ENCODE measurements at regions not wholly inside any gene's neighbourhood (a gene's known extent, or its start where the extent isn't known, plus 50 kb on each side); places are given as distances from the start of the nearest gene placed in this dataset.

DNA sequence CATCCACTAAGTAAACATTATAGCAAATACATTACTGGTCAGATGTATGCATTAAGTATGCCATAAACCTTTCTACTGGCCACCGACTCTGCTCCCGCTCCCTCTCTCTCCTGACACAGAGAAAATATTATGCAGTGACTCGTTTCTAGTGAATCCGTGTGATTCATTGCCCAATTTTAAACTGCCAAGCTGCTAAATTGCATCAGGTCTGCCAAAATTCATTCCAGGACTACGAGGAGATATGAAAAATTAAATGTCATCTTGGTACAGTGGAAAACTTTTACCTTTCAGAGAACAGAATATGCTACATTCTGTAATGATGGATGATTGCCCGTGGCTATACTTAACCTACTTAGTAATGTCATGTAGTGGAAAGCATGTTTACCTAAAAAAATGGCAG lies 368.8 kb upstream of the TSHZ3 start (continued):
- no peak for TF ChIP-seq NRF1 (IDR thresholded peaks at IDR 0.05; ENCODE audit: low read depth, low read length)
- TF ChIP-seq, protein P1, sequence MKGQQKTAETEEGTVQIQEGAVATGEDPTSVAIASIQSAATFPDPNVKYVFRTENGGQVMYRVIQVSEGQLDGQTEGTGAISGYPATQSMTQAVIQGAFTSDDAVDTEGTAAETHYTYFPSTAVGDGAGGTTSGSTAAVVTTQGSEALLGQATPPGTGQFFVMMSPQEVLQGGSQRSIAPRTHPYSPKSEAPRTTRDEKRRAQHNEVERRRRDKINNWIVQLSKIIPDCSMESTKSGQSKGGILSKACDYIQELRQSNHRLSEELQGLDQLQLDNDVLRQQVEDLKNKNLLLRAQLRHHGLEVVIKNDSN (IDR thresholded peaks at IDR 0.05; ENCODE audit: borderline replicate concordance, low read depth), result no peak
- TF ChIP-seq TCF12 (IDR thresholded peaks at IDR 0.05), result no peak
- TF ChIP-seq, protein P2, sequence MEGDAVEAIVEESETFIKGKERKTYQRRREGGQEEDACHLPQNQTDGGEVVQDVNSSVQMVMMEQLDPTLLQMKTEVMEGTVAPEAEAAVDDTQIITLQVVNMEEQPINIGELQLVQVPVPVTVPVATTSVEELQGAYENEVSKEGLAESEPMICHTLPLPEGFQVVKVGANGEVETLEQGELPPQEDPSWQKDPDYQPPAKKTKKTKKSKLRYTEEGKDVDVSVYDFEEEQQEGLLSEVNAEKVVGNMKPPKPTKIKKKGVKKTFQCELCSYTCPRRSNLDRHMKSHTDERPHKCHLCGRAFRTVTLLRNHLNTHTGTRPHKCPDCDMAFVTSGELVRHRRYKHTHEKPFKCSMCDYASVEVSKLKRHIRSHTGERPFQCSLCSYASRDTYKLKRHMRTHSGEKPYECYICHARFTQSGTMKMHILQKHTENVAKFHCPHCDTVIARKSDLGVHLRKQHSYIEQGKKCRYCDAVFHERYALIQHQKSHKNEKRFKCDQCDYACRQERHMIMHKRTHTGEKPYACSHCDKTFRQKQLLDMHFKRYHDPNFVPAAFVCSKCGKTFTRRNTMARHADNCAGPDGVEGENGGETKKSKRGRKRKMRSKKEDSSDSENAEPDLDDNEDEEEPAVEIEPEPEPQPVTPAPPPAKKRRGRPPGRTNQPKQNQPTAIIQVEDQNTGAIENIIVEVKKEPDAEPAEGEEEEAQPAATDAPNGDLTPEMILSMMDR (IDR thresholded peaks at IDR 0.05), result no peak

DNA sequence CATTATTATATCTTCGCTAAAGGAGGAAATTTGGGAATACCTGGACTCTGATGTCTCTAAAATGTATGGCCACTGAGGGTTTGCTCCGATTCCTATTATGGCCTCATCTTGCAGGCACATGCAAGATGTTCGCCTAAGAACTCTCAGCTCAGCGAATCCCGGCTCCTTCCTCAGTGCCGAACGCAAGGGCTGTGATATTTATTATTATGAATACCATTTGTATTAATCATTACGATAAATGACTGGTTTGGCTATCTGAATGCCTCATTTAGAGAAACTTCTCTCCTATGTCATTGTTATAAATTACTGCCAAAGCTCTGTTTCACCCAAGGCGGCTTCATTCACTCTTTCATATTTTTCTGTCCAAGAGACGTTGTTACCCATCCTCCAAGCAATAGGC lies 369.7 kb upstream of the TSHZ3 start:
- CTCF ChIA-PET, result no interaction called here
- no peak overlapping the region for H3K4me2 ChIP-seq
- POLR2A ChIA-PET, result no interaction called here
- TF ChIP-seq, protein P3, sequence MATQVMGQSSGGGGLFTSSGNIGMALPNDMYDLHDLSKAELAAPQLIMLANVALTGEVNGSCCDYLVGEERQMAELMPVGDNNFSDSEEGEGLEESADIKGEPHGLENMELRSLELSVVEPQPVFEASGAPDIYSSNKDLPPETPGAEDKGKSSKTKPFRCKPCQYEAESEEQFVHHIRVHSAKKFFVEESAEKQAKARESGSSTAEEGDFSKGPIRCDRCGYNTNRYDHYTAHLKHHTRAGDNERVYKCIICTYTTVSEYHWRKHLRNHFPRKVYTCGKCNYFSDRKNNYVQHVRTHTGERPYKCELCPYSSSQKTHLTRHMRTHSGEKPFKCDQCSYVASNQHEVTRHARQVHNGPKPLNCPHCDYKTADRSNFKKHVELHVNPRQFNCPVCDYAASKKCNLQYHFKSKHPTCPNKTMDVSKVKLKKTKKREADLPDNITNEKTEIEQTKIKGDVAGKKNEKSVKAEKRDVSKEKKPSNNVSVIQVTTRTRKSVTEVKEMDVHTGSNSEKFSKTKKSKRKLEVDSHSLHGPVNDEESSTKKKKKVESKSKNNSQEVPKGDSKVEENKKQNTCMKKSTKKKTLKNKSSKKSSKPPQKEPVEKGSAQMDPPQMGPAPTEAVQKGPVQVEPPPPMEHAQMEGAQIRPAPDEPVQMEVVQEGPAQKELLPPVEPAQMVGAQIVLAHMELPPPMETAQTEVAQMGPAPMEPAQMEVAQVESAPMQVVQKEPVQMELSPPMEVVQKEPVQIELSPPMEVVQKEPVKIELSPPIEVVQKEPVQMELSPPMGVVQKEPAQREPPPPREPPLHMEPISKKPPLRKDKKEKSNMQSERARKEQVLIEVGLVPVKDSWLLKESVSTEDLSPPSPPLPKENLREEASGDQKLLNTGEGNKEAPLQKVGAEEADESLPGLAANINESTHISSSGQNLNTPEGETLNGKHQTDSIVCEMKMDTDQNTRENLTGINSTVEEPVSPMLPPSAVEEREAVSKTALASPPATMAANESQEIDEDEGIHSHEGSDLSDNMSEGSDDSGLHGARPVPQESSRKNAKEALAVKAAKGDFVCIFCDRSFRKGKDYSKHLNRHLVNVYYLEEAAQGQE (IDR thresholded peaks at IDR 0.05; ENCODE audit: low read depth, low read length), result no peak
- TF ChIP-seq, protein P4, sequence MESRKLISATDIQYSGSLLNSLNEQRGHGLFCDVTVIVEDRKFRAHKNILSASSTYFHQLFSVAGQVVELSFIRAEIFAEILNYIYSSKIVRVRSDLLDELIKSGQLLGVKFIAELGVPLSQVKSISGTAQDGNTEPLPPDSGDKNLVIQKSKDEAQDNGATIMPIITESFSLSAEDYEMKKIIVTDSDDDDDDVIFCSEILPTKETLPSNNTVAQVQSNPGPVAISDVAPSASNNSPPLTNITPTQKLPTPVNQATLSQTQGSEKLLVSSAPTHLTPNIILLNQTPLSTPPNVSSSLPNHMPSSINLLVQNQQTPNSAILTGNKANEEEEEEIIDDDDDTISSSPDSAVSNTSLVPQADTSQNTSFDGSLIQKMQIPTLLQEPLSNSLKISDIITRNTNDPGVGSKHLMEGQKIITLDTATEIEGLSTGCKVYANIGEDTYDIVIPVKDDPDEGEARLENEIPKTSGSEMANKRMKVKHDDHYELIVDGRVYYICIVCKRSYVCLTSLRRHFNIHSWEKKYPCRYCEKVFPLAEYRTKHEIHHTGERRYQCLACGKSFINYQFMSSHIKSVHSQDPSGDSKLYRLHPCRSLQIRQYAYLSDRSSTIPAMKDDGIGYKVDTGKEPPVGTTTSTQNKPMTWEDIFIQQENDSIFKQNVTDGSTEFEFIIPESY (IDR thresholded peaks at IDR 0.05; ENCODE audit: borderline replicate concordance, low read depth), result no peak
- TF ChIP-seq YY1 (IDR thresholded peaks at IDR 0.05; ENCODE audit: low read depth), result no peak
- no peak for TF ChIP-seq TEAD4 (IDR thresholded peaks at IDR 0.05; ENCODE audit: borderline replicate concordance, insufficient read depth)
- TF ChIP-seq NFIC (IDR thresholded peaks at IDR 0.05; ENCODE audit: borderline replicate concordance), result no peak
- TF ChIP-seq TCF12 (IDR thresholded peaks at IDR 0.05), result no peak
- TF ChIP-seq, protein P2 (IDR thresholded peaks at IDR 0.05), result no peak
- no peak for TF ChIP-seq EZH2phosphoT487 (IDR thresholded peaks at IDR 0.05; ENCODE audit: borderline replicate concordance, low read depth)
- TF ChIP-seq CHD2 (IDR thresholded peaks at IDR 0.05; ENCODE audit: low read length, partially characterized antibody), result no peak
- TF ChIP-seq, protein P5, sequence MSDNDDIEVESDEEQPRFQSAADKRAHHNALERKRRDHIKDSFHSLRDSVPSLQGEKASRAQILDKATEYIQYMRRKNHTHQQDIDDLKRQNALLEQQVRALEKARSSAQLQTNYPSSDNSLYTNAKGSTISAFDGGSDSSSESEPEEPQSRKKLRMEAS (IDR thresholded peaks at IDR 0.05; ENCODE audit: low read depth), result no peak
- TF ChIP-seq, protein P6, sequence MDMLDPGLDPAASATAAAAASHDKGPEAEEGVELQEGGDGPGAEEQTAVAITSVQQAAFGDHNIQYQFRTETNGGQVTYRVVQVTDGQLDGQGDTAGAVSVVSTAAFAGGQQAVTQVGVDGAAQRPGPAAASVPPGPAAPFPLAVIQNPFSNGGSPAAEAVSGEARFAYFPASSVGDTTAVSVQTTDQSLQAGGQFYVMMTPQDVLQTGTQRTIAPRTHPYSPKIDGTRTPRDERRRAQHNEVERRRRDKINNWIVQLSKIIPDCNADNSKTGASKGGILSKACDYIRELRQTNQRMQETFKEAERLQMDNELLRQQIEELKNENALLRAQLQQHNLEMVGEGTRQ (IDR thresholded peaks at IDR 0.05; ENCODE audit: borderline replicate concordance, low read depth, low read length), result no peak
- TF ChIP-seq ELF1 (IDR thresholded peaks at IDR 0.05), result no peak
- no peak for TF ChIP-seq EP300 (IDR thresholded peaks at IDR 0.05; ENCODE audit: borderline replicate concordance in 1 of 2, low read depth in 1 of 2, low read length in 1 of 2)
- TF ChIP-seq, protein P7, sequence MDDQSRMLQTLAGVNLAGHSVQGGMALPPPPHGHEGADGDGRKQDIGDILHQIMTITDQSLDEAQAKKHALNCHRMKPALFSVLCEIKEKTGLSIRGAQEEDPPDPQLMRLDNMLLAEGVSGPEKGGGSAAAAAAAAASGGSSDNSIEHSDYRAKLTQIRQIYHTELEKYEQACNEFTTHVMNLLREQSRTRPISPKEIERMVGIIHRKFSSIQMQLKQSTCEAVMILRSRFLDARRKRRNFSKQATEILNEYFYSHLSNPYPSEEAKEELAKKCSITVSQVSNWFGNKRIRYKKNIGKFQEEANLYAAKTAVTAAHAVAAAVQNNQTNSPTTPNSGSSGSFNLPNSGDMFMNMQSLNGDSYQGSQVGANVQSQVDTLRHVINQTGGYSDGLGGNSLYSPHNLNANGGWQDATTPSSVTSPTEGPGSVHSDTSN (IDR thresholded peaks at IDR 0.05), result no peak
- TF ChIP-seq NRF1 (IDR thresholded peaks at IDR 0.05; ENCODE audit: low read depth, low read length), result no peak
- TF ChIP-seq RAD21 (IDR thresholded peaks at IDR 0.05; ENCODE audit: low read length), result no peak

More for the DNA sequence above, 369.7 kb upstream of the TSHZ3 start:
- H3K9ac ChIP-seq, result no peak overlapping the region
- no peaks in the 10 kb centered on the region for H3K9me2 ChIP-seq
- H3K4me3 ChIP-seq (ENCODE audit: low read depth in 2 of 2, low read length in 1 of 2), result no peak overlapping the region
- DNase-seq, result no peak
- no peaks in the 10 kb centered on the region for H3F3A ChIP-seq (replicated peaks; ENCODE audit: insufficient read depth)
- WGBS (ENCODE audit: low lambda C conversion rate), result 40% methylated on average over 10 of the region's 10 CpGs
- H3K9me3 ChIP-seq, result no peaks in the 10 kb centered on the region
- peaks cover 0 to 4% of the 10 kb centered on the region in 2 experiments; a peak in 1 of 4 replicates for H3K4me1 ChIP-seq (ENCODE audit: control insufficient read depth in 1 of 2, insufficient read depth in 2 of 2, low read depth in 1 of 2, low read length in 1 of 2)
- H3K36me3 ChIP-seq (replicated peaks in 1 of 2; ENCODE audit: control insufficient read depth in 1 of 2, insufficient read depth in 2 of 2, low read length in 1 of 2), result no peaks in the 10 kb centered on the region
- H3K79me2 ChIP-seq (ENCODE audit: insufficient read depth), result no peaks in the 10 kb centered on the region
- H4K20me1 ChIP-seq (ENCODE audit: insufficient read depth), result no peaks in the 10 kb centered on the region
- no peak overlapping the region for H2AFZ ChIP-seq (ENCODE audit: low read depth)
- no peak overlapping the region for H3K27ac ChIP-seq (ENCODE audit: low read depth in 2 of 2, low read length in 1 of 2)
- H3K27me3 ChIP-seq (ENCODE audit: insufficient read depth), result no peaks in the 10 kb centered on the region

Data from SK-N-SH (cell line).